NCI-H524 (cell line): ENCODE measurements at regions not wholly inside any gene's neighbourhood (a gene's known extent, or its start where the extent isn't known, plus 50 kb on each side); places are given as distances from the start of the nearest gene placed in this dataset.
"Not testable (repeated sequence)": the region's sequence is repeated elsewhere in the genome, so short reads cannot be mapped to it uniquely, and the experiment has no call there.

Experiments used
- DNase-seq, 2 experiments: peaks; one replicate each; lab custom pipeline; 2025; lab: John Stamatoyannopoulos, UW

DNA sequence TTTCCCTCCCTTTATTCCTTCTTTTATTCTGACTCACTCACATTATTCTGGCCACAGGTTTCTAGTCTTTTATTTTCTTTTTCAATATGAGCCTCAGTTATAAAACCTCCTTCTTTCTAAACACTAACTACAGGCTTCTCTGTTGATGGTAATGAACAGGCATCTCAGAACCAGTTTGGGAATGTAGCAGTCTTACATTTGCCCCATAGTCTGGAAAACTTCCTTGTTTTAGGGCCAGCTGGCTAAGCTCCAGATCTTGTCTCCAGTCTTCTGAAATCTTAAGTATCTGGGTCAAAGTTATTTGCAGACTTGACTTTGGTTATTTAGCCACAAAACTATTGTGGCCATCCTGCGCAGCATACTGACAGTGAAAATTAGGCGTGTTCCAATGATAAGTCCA, 97.0 kb upstream of the MAN1A1 start:
- no peak for DNase-seq

DNA sequence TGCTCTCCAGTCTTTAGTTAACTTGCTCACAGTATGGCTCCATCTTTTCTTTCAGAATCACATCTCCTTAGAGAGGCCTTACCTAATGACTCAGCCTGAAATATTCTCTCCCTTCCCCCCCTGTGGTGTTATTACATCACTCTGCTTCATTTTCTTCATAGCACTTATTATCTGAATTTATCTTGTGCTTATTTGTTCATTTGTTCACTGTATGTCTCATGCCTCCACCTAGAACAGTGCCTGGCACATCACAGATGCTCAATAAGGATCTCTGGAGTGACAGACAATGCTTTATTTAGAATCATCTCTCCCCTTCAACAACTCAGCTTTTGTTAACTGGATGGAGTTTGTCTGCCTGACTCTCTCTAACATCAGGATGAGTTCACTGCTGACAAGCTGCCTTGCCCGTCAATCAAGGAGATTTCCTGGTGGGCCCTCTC, 96.6 kb upstream of the MAN1A1 start:
- DNase-seq, result no peak

DNA sequence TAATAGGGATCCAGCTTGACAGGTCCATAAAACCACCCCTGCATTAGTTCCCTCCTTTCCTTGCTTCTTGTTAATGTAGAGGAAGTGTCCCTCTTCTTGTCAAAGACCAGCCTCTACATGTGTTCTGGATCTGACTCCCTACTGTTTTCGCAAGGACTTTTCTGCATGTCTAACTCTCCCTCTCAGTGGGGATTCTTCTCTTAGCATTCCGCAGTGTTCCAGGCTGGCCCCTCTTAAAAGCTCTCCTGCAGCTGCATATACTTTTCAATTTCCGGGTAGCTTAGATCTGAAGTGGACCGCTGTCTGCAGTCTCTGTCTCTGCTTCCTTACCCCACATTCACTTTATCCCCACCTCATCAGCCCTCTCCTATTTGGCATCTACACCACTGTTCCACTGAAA, 96.1 kb upstream of the MAN1A1 start:
- DNase-seq, result no peak

DNA sequence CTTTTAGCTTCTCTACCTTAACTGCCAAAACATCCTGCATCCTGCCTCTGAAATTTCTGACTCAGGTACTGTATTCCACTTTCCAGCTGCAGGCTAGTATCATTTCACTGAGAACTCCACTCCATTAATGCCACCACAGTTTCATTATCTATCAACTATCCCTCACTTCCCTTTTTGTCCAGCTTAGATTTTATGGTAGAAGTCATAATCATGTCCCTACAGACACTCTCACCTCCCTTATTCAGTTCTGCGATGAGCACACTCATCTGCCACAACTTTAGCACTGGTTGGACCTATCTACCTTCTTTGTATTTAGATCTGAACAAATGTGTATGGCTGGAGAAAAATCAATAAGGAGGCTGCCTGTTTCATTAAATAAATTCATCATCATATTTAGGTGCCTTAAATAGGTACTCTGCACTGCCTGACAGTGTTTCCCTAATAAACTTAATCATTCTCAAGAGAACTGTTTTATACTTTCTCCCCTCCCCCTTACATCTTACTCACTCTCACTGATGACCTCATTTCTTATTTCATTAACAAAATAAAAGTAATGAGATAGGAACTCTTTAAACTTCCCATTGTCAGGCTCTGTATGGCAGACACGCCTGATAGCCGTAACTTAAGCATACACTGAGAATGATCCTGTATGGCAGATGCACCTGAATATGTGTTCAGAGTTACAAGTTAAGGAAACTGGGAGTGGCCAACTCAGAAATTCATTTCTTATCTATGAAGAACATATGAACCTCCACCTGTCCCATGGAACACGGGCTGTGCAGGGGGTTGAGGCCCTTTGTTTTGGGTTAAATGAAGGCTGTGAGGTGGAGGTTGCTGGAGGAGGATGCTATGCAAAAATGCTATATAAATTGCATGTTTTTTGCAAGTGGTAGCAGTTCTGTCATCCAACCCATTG, 95.3 kb upstream of the MAN1A1 start:
- no peak for DNase-seq

DNA sequence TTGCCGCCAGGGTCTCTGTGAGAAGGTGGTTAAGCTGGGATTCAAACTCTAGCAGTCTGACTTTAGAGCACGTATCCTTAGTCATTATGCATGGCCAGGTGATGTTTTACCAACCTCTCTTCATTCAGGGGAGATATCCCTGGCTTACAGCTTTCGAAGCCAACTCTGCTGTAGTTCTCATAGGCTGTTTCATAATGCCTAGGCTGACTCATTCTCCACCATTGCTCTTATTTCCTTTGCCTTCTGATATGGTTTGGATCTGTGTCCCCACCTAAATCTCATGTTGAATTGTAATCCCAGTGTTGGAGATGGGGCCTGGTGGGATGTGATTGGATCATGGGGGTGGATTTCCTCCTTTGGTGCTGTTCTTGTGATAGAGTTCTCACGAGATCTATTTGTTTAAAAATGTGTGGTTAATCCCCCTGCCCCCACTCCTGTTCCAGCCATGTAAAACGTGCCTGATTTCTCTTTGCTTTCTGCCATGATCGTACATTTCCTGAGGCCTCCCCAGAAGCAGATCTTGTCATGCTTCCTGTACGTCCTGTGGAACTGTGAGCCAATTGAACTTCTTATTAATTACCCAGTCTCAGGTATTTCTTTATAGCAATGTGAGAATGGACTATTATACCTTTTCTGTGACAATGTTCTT, 94.6 kb upstream of the MAN1A1 start:
- DNase-seq, result no peak

DNA sequence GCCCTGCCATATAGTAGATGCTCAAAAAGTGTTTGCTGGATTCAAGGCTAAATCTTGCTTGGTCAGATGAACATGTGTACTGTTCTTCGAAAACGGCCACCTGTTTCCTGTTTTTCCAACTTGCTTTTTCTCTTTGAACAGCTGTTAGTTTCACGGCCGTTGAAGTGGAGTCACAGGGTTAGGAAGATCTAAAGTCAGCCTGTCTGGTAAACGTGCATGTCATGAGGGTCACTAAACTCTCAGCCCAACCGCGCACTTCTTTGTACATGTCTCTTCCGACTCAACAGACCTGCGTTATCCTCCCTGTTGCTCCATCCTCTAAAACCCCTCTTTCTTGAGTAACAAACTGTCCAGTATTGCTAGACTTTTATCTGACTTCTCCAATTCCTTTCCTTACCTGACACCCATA, 93.2 kb upstream of the MAN1A1 start:
- DNase-seq, result peak; percentile 49 to 86

DNA sequence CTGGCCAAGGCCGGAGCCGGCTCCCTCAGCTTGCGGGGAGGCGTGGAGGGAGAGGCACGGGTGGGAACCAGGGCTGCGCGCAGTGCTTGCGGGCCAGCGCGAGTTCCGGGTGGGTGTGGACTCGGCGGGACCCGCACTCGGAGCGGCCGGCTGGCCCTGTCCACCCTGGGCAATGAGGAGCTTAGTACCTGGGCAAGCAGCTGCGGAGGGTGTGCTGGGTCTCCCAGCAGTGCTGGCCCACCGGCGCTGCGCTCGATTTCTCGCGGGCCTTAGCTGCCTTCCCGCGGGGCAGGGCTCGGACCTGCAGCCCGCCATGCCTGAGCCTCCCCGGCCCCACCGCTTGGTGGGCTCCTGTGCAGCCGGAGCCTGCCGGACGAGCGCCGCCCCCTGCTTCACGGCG, 91.4 kb upstream of the MAN1A1 start:
- no peak for DNase-seq

DNA sequence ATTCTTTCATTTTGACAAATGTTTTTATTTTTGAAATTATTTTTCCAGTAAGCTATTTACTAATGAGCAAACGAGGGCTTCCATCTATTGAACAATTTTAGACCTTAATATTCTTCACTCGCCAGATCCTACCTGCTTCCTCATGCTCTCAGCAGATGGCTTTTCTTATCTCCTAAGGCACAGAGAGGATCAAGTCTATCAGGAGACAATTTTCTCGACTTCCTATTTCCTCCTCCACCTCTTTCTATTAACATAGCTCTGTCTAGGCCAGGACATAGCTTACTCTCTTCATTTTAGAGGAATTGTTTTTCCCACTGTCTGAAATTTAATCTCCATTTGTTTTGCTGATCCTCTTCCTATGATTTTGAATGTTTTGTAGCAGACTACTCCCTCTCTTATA, 87.0 kb upstream of the MAN1A1 start:
- DNase-seq, result no peak

DNA sequence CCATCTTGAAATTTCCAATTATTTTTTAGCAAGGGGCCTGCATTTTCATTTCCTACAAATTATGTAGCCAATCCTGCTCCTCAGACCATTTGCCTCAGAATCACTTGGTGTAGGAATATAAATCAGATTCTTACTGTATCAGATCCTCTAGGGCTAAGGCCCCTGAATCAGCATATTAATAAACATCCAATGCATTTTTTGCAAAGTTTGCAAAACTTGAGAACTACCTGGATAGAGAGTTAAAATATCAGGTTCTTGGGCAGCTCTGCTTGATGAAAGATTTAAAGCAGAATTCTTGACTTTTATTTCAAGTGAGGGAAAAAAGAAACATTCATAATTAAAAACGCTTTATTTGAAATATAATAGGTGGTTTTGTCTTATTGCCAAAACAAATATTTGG, 82.2 kb upstream of the MAN1A1 start:
- DNase-seq, result no peak

DNA sequence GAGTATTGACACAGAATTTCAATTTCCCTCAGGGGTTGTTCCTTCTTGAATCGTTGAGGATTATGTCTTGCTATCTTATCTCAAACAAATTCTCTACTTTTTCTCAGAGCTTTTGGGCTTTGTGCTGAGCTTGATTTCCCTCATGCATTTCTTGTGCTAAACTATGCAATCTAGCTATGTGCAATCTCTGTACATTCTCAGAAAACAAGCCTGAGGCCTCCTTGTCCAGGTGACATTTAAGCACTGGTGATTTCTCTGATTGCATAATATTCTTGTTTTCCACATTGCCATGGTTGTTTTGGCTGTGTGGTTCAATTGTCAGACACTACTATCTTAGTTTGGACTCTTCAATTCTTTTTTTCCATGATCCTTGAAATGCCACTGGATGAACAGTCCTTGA, 81.2 kb upstream of the MAN1A1 start:
- DNase-seq, result no peak

DNA sequence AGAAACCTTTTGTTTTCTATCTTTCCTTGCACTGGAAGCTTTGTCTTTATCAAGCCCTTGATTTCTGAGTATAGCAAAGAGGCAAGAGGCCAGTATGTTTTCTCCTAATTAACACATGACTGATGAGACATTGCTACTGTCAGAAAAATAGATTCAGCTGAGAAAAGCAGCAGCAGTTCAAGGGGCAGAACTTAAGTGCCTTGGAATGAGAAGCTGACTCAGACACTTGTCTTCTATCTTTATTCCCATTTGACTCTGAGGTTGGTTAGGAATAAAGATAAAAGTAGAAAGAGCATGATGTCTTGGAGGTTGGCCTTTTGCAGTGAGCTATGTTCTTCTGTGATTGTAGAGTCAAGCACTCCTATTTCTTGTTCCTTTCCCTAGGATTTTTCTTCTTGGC, 79.1 kb upstream of the MAN1A1 start:
- no peak for DNase-seq

DNA sequence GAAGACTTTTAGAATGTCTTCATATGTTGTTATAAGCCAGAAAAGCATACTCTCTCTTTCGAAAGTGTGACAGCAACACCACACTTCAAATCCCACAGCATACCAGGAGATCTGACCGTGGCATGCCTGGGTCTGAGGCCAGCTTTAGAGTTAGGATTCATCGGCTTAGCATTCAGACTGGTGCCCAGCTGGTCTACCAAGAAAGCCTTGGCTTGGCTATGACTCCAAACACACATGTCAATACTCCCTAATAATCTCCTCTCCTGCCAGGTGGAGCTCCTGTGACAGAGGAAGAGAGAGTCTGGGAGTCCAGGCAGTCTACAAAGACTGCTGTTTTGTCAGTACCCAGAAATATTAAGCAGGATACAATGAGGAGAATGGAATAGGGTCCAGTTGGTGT, 77.1 kb upstream of the MAN1A1 start:
- peak in 1 of 2 experiments; percentile 13 for DNase-seq

DNA sequence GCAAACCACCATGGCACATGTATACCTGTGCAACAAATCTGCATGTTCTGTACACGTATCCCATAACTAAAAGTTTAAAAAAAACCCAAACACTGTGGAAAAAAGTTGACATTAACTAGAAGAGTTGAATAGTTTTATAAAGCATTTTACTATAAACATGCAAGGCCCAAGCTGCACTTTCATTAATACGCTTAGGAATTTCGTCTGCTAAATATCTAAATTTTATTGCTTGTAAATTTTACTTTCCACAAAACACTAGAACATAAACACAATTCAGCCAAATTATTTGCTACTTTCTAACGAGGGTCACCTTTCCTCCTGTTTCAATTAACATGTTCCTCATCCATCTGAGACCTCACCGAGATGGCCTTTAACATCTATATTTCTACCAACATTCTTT, 74.4 kb upstream of the MAN1A1 start:
- DNase-seq, result no peak

DNA sequence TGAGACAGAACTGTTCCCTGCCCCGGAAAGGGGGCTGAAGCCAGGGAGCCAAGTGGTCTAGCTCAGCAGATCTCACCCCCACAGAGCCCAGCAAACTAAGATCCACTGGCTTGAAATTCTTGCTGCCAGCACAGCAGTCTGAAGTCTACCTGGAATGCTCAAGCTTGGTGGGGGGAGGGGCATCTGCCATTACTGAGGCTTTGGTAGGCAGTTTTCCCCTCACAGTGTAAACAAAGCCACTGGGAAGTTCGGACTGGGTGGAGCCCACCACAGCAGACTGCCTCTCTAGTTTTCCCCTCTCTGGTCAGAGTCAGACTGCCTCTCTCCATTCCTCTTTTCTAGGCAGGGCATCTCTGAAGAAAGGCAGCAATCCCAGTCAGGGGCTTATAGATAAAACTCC, 68.5 kb upstream of the MAN1A1 start:
- DNase-seq, result not testable (repeated sequence)

DNA sequence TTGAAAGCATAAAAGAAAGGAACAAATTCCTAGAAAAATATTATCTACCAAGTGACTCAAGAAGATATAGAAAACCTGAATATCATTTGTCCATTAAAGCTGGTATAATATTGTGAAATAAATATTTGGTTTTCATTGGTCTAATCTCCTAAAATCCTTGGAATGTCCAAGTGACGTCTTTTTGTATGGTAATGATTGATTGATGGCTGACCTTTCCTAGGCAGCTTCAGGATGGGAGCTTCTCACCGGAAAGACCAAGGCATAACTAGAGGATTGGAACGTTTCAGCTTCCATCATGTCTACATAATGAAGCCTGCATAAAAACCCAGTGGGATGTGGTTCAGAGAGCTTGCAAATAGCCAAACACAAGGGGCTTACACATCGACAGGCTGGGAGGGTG, 57.6 kb upstream of the MAN1A1 start:
- no peak for DNase-seq

DNA sequence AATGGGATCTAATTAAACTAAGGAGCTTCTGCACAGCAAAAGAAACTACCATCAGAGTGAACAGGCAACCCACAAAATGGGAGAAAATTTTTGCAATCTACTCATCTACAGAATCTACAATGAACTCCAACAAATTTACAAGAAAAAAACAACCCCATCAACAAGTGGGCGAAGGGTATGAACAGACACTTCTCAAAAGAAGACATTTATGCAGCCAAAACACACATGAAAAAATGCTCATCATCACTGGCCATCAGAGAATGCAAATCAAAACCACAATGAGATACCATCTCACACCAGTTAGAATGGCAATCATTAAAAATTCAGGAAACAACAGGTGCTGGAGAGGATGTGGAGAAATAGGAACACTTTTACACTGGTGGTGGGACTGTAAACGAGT, 55.6 kb upstream of the MAN1A1 start:
- DNase-seq, result not testable (repeated sequence)
